HG02840 (cell line): ENCODE measurements at regions not wholly inside any gene's neighbourhood (a gene's known extent, or its start where the extent isn't known, plus 50 kb on each side); places are given as distances from the start of the nearest gene placed in this dataset.
"Not testable (repeated sequence)": the region's sequence is repeated elsewhere in the genome, so short reads cannot be mapped to it uniquely, and the experiment has no call there.

ENCODE experiments used
- ATAC-seq: cut with Tn5 transposase; IDR thresholded peaks from one replicate; pipeline ENCODE4 v1.9.1; 2021; ENCODE audit warnings: mild to moderate bottlenecking, moderate library complexity, moderate number of reproducible peaks; ENCODE audit not compliant: unreplicated experiment, low FRiP score

GRCh38 chr10:125259651-125260050 is 99.3 kb upstream of the CTBP2 start:
- ATAC-seq: no peak

DNA sequence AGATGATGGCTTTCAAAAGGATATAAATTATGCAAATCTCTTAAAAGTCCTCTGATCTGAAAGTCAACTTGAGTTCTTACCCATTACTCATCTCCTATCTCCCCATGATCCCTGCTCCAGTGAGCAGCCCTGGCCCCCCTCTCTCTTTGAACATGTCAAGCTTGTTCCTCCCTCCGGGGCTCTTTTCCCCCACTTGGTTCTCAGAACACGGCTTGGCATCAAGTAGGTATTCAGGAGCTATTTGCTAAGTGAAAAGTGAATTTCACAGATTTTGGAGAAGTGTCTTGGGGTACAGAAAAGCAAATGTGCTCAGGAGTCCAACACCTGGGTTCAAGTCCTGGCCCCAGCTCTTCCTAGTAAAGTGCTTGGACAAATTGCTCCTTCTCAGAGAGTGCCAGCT is 98.3 kb upstream of the CTBP2 start:
- no peak for ATAC-seq

- no peak for ATAC-seq
Observed at GRCh38 chr10:125257521-125258108, 97.3 kb upstream of the CTBP2 start.

DNA sequence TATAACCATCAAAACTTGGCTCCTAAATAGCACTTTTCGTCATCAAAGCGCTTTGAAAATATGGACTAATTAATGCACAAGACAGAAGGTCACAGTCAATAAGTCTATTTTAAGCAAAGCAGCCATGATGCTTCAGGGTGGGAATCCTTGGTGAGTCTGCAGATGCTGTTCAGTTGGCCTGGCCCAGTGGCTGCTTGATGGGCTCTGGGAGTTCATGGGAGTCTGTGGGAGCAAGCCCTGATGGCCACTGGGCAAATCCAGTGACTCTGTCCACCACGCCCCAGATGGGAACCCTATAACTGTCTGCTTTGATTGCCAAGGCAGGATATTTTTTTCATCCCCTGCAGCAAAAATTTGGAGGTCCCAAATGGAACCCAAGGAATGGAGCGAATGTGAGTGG is 95.7 kb upstream of the CTBP2 start:
- ATAC-seq: no peak

- no peak for ATAC-seq
Observed at GRCh38 chr10:125252937-125253336, 92.6 kb upstream of the CTBP2 start.

GRCh38 chr10:125250834-125251233 is 90.5 kb upstream of the CTBP2 start:
- ATAC-seq: not testable (repeated sequence)

- no peak for ATAC-seq
Observed at GRCh38 chr10:125249948-125250347, 89.6 kb upstream of the CTBP2 start.

- ATAC-seq: no peak
Observed at GRCh38 chr10:125248489-125248888, 88.1 kb upstream of the CTBP2 start.

DNA sequence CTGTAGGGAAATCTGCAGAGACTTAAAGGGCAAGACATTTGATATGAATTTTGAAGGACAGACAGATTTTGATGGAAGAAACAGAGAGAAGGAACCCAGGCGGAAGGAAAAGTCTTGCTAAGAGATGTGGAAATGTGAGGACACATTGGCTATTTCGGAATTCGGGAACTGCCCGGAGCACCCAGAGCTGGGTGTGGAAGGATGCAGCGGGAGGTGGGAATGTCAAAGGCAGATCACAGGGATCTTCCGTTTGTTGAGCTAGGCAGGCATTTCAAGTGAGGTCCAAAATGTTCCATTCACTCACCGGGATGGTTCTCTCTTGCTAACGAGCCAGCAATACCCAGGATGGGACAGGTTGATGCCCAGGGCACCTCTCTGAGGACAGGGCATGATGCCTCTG is 87.2 kb upstream of the CTBP2 start:
- no peak for ATAC-seq

DNA sequence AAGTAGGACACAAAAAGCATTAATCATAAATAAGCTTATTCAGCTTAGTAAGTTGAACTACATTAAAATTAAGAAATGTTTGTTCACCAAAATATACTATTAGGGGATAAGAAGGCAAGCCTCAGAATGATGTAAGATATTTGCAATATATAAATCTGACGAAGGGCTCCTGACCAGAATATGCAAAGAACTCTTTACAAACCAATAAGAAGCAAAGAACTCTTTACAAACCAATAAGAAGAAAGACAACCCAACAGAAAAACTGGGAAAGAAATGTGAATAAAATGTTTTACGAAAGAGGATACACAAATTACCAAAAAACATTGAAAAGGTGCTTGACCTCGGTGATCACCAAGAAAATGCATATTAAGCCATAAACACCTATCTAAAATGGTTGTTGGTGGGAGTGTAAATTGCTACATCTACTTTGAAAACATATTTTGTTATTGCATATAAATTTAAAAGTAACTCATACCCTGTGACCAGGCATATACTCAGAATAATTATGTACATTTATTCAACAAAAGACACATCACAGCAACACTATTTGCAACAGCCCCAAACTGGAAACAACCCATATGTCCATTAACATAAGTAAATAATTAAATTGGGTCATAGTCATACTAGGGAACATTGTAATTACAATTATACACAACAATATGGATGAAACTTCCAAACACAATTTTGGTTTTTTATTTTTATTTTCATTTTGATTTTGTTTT is 83.3 kb upstream of the CTBP2 start:
- ATAC-seq: no peak

- no peak for ATAC-seq
Observed at GRCh38 chr10:125238682-125239081, 78.3 kb upstream of the CTBP2 start.

DNA sequence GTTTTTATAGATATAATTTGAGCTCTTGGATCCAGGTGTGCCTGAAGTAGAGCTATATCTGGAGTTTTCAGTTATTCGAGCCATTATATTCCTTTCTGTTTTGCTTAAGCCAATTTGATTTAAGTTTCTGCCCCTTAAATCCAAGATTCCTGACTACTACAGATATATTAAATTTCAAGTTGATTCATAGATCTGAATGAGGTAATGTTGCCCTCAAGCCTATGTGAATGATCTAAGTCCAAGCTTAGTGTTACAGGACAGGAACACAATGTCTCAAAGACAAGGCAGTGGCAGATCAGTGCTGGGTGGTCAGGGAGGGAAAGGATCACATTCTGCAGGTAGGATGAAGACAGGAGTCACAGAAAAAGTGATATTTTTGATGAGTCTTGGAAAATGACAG is 75.7 kb upstream of the CTBP2 start:
- no peak for ATAC-seq

DNA sequence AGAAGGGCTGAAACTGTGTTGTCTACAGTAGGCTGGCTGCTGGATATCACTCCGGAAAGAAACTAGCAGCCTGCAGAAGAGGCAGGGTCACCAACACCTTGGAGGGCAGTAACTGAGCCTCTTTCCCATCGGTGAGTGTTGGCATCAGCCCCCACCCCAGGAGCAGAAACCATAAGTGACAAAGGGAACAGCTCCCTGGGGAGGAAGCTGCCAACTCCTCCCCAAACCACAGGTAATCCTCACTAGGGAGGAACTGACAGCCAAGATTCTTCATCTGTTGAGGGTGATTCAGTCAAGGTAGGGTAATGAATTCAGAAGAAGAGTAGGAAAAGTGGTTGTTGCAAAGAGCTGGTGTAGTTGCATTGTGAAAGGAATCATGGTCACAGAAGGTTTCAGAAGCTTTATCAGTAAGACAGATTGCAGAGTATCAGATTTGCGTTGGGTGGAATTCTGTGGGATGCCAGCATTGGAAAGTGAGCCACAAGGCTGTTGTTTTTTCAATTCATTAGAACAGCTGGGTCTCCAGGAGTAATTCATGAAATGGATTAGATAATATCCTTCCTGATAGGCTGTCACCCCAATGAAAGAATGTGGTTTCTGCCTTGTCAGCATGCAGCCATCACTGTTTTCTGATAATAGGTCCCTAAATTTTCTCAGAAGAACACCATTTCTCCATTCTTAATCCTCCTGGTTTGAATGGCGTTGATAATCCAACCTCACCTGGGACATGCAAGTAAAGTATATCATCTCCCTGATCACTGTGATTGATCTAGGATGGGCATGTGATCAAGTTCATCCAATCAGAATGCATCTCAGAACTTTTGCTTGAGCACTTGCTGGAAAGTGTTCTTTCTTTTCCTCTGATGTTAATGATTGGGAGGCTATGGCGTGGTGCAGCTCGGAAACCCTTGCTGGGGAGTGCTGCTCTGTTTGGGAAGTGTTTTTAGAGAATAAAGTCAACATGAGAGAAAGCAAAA is 75.0 kb upstream of the CTBP2 start:
- ATAC-seq: no peak

DNA sequence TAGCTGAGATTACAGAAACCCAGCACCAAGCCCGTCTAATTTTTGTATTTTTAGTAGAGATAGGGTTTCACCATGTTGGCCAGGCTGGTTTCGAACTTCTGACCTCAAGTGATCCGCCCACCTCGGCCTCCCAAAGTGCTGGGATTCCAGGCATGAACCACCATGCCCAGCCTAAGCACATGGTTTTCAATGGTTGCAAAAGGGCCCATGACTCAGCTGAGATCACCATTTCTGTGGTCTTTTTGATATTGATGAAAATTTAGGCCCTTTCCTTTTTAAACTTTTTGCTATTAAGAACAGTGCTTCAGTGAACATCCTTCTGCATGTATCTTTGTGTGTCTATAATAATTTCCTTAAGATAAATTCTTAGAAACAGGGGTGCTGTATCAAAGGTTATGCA is 74.2 kb upstream of the CTBP2 start:
- ATAC-seq: not testable (repeated sequence)

GRCh38 chr10:125233726-125234125 is 73.4 kb upstream of the CTBP2 start:
- no peak for ATAC-seq

- no peak for ATAC-seq
Observed at GRCh38 chr10:125232841-125233240, 72.5 kb upstream of the CTBP2 start.

GRCh38 chr10:125231813-125232475 is 71.6 kb upstream of the CTBP2 start:
- ATAC-seq: no peak

DNA sequence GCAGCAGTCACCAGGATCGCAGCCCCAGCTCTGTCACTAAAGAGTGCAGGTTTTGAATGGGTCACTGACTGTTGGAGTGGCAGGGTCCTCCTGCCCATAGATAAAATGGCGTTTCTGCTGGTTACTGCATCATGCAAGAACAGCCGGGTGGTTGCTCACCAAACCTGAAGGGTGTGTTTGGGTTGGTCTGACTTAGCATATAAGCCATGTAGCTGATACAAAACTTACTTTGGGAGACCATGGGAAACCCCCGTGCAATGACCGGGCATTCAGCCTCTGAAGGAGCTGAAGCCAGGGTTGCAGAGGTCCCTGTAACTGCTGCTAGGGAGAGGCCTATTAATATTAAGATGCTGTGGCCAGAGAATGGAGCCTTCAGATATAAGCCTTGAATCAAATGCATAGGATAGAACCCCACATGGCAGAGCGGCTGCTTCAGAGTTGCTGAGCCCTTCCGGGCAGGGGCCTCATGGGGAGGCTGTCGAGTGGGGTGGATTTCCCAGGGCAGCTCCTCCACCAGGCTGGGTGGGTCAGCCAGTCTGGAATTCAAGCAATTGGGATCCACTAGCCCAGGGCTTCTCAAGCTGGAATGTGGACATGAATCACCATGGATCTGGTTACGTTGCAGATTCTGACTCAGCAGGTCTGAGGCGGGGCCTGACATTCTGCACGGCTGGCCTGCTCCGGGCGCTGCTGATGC is 70.9 kb upstream of the CTBP2 start:
- no peak for ATAC-seq

DNA sequence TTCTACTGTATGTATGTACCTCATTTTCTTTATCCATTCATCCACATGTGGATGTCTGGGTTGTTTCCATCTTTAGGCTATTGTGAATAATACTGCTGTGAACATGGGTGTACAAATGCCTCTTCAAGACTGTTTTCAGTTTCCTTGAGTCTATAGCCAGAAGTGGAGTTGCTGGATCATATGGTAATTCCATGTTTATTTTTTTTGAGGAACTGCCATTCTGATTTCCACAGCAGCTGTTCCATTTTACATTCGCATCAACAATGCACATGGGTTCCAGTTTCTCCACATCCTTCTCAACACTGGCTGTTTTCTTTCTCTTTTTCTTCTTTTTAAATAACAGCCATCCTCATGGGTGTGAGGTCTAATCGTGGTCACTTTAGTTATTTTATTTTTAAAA is 69.9 kb upstream of the CTBP2 start:
- ATAC-seq: no peak
